Progenitor cell of endocrine pancreas (in vitro differentiated cells): ENCODE measurements at regions not wholly inside any gene's neighbourhood (a gene's known extent, or its start where the extent isn't known, plus 50 kb on each side); places are given as distances from the start of the nearest gene placed in this dataset.

Experiments used
- DNase-seq: peaks from one replicate; pipeline ENCODE4 v3.0.0; 2021; ENCODE audit warnings: low spot score; ENCODE audit not compliant: unreplicated experiment
- H3K27ac Mint-ChIP-seq: 2 replicates; pipeline ENCODE4 v1.8.0; 2021; ENCODE audit warnings: mild to moderate bottlenecking, moderate library complexity, mixed read lengths
- H3K27me3 Mint-ChIP-seq: 2 replicates; pipeline ENCODE4 v1.8.0; 2021; ENCODE audit warnings: mixed read lengths
- H3K36me3 Mint-ChIP-seq: 2 replicates; pipeline ENCODE4 v1.8.0; 2022; ENCODE audit warnings: mixed read lengths; ENCODE audit not compliant: insufficient read depth
- H3K4me1 Mint-ChIP-seq: 2 replicates; pipeline ENCODE4 v1.8.0; 2021; ENCODE audit warnings: low read depth, mixed read lengths
- H3K4me3 Mint-ChIP-seq: 2 replicates; pipeline ENCODE4 v1.8.0; 2021; ENCODE audit warnings: low read depth, mild to moderate bottlenecking, moderate library complexity, mixed read lengths
- H3K9me3 Mint-ChIP-seq: 2 replicates; pipeline ENCODE4 v1.8.0; 2021; ENCODE audit warnings: low read depth, mixed read lengths
- CTCF ChIP-seq: fragments of 200-600 bp; sonication (generic); IDR thresholded peaks from one replicate; pipeline ENCODE4 v1.5.0; 2021; ENCODE audit warnings: antibody characterized with exemption, mild to moderate bottlenecking; ENCODE audit not compliant: unreplicated experiment

GRCh38 chr12:89863493-89863938, 154.9 kb upstream of the ATP2B1 start:
- no peak overlapping the region for H3K27ac Mint-ChIP-seq

GRCh38 chr12:89862511-89863445, 154.1 kb upstream of the ATP2B1 start:
- no peak overlapping the region for H3K27ac Mint-ChIP-seq
- H3K9me3 Mint-ChIP-seq, result peaks cover 3% of the 10 kb centered on the region
- H3K36me3 Mint-ChIP-seq, result no peaks in the 10 kb centered on the region
- H3K4me1 Mint-ChIP-seq, result no peaks in the 10 kb centered on the region
- H3K4me3 Mint-ChIP-seq, result no peak overlapping the region
- no peak for TF ChIP-seq CTCF
- no peaks in the 10 kb centered on the region for H3K27me3 Mint-ChIP-seq
- no peak for DNase-seq

More at GRCh38 chr12:89863493-89863938, 154.9 kb upstream of the ATP2B1 start:
- Mint-ChIP-seq H3K9me3 (peaks cover 3% of the 10 kb centered on the region), H3K4me3 (no peak overlapping the region), H3K36me3 (no peaks in the 10 kb centered on the region), H3K4me1 (no peaks in the 10 kb centered on the region), H3K27me3 (no peaks in the 10 kb centered on the region)
- TF ChIP-seq CTCF, result no peak
- no peak for DNase-seq

GRCh38 chr12:89861086-89861485, 152.4 kb upstream of the ATP2B1 start:
- no peak for TF ChIP-seq CTCF
- Mint-ChIP-seq H3K27ac (no peak overlapping the region), H3K4me3 (no peak overlapping the region), H3K27me3 (no peaks in the 10 kb centered on the region), H3K9me3 (peaks cover 3% of the 10 kb centered on the region), H3K4me1 (no peaks in the 10 kb centered on the region), H3K36me3 (no peaks in the 10 kb centered on the region)
- DNase-seq, result no peak

GRCh38 chr12:89859508-89860220, 151.0 kb upstream of the ATP2B1 start:
- TF ChIP-seq CTCF, result no peak
- H3K36me3 Mint-ChIP-seq, result no peaks in the 10 kb centered on the region
- no peaks in the 10 kb centered on the region for H3K27me3 Mint-ChIP-seq
- H3K9me3 Mint-ChIP-seq, result no peaks in the 10 kb centered on the region
- no peak for DNase-seq
- H3K4me1 Mint-ChIP-seq, result no peaks in the 10 kb centered on the region
- H3K27ac Mint-ChIP-seq, result no peak overlapping the region
- no peak overlapping the region for H3K4me3 Mint-ChIP-seq

GRCh38 chr12:89858718-89859117, 150.1 kb upstream of the ATP2B1 start:
- Mint-ChIP-seq H3K27ac (no peak overlapping the region), H3K4me1 (no peaks in the 10 kb centered on the region), H3K4me3 (no peak overlapping the region), H3K27me3 (no peaks in the 10 kb centered on the region), H3K36me3 (no peaks in the 10 kb centered on the region), H3K9me3 (no peaks in the 10 kb centered on the region)
- no peak for DNase-seq
- TF ChIP-seq CTCF, result no peak
